ENCODE measurements at regions not wholly inside any gene's neighbourhood (a gene's known extent, or its start where the extent isn't known, plus 50 kb on each side); places are given as distances from the start of the nearest gene placed in this dataset.

- Histone ChIP-seq H3K4ac (ENCODE audit: low read depth, low read length) (peak overlapping the region; percentile 7), H4K8ac (ENCODE audit: low read depth, low read length) (peak overlapping the region; percentile 96), H2AK5ac (ENCODE audit: low read length) (no peak overlapping the region), H3K79me1 (ENCODE audit: low read length) (peaks cover 8% of the 10 kb centered on the region), H2BK5ac (ENCODE audit: low read depth, low read length, poor library complexity) (peak overlapping the region; percentile 90), H3K4me2 (ENCODE audit: low read length) (peak overlapping the region; percentile 73), H3K79me2 (ENCODE audit: control insufficient read depth, insufficient read depth, low read length, poor library complexity) (peaks cover 4% of the 10 kb centered on the region), H3K36me3 (ENCODE audit: control insufficient read depth in 1 of 2, insufficient read depth in 2 of 2, low read length in 2 of 2) (no peaks in the 10 kb centered on the region), H2BK120ac (ENCODE audit: insufficient read depth, low read length, poor library complexity) (peak overlapping the region; percentile 53), H3K23ac (ENCODE audit: low read length) (no peak overlapping the region), H3K9ac (ENCODE audit: low read length) (peak overlapping the region; percentile 83), H3K18ac (ENCODE audit: low read length) (peak overlapping the region; percentile 77), H2BK12ac (ENCODE audit: low read length) (no peak overlapping the region), H3K4me3 (ENCODE audit: low read depth, low read length) (peak overlapping the region; percentile 60), H3K9me3 (ENCODE audit: insufficient read depth, low read depth, low read length) (no peaks in the 10 kb centered on the region), H4K12ac (ENCODE audit: low read depth, low read length) (peak overlapping the region; percentile 80), H3K27me3 (ENCODE audit: insufficient read depth, low read length) (no peaks in the 10 kb centered on the region), H3K4me1 (ENCODE audit: control insufficient read depth in 1 of 2, insufficient read depth in 2 of 2, low read length in 2 of 2) (peaks cover 0 to 2% of the 10 kb centered on the region in 2 experiments), H2AFZ (ENCODE audit: insufficient read depth, low read length, poor library complexity) (peak overlapping the region; percentile 9), H3K14ac (ENCODE audit: low read length) (peak overlapping the region; percentile 85), H4K91ac (ENCODE audit: low read depth, low read length) (peak overlapping the region; percentile 75), H3K27ac (ENCODE audit: low read depth, low read length) (peak overlapping the region; percentile 100)
- DNase-seq: peak; percentile 99
- no CpG with 5 or more reads among the region's 70 CpGs for WGBS (ENCODE audit: extremely low coverage, insufficient coverage, insufficient read length)
These were observed 256.9 kb upstream of the STARD13 start for GRCh38 chr13:33542309-33543088.

DNA sequence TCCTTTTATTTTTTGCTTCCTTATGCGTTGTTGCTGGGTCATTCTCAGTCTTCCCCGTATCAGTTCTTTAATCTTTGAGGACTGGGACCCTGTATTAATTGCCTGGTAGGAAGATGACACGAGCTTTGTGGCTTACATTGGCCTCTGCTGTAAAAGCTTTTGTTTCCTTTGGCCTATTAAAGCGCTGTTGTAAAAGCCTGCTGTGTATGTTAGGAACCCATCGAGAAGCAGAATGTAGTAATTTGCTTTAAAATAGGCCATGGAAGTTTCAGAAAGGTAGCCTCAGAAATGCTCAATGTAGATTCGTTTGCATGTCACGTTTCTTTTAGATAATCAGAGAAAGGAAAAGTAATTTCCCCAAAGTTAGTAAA lies 257.5 kb upstream of the STARD13 start:
- Histone ChIP-seq H2BK120ac (ENCODE audit: insufficient read depth, low read length, poor library complexity) (peak overlapping the region; percentile 84), H3K4me2 (ENCODE audit: low read length) (peak overlapping the region; percentile 73), H2AK5ac (ENCODE audit: low read length) (no peak overlapping the region), H3K4me1 (ENCODE audit: control insufficient read depth in 1 of 2, insufficient read depth in 2 of 2, low read length in 2 of 2) (peaks cover 0 to 2% of the 10 kb centered on the region in 2 experiments), H3K27me3 (ENCODE audit: insufficient read depth, low read length) (no peaks in the 10 kb centered on the region), H3K9ac (ENCODE audit: low read length) (peak overlapping the region; percentile 83), H3K18ac (ENCODE audit: low read length) (no peak overlapping the region), H3K4me3 (ENCODE audit: low read depth, low read length) (no peak overlapping the region), H3K79me1 (ENCODE audit: low read length) (peaks cover 8% of the 10 kb centered on the region), H4K8ac (ENCODE audit: low read depth, low read length) (peak overlapping the region; percentile 92), H3K4ac (ENCODE audit: low read depth, low read length) (no peak overlapping the region), H2AFZ (ENCODE audit: insufficient read depth, low read length, poor library complexity) (no peak overlapping the region), H3K23ac (ENCODE audit: low read length) (no peak overlapping the region), H2BK12ac (ENCODE audit: low read length) (no peak overlapping the region), H2BK5ac (ENCODE audit: low read depth, low read length, poor library complexity) (peak overlapping the region; percentile 90), H3K36me3 (ENCODE audit: control insufficient read depth in 1 of 2, insufficient read depth in 2 of 2, low read length in 2 of 2) (no peaks in the 10 kb centered on the region), H3K9me3 (ENCODE audit: insufficient read depth, low read depth, low read length) (no peaks in the 10 kb centered on the region), H4K91ac (ENCODE audit: low read depth, low read length) (peak overlapping the region; percentile 70), H3K27ac (ENCODE audit: low read depth, low read length) (peak overlapping the region; percentile 100), H3K79me2 (ENCODE audit: control insufficient read depth, insufficient read depth, low read length, poor library complexity) (peaks cover 4% of the 10 kb centered on the region), H3K14ac (ENCODE audit: low read length) (peak overlapping the region; percentile 60), H4K12ac (ENCODE audit: low read depth, low read length) (peak overlapping the region; percentile 59)
- no peak for DNase-seq
- no CpG with 5 or more reads among the region's 7 CpGs for WGBS (ENCODE audit: extremely low coverage, insufficient coverage, insufficient read length)

DNA sequence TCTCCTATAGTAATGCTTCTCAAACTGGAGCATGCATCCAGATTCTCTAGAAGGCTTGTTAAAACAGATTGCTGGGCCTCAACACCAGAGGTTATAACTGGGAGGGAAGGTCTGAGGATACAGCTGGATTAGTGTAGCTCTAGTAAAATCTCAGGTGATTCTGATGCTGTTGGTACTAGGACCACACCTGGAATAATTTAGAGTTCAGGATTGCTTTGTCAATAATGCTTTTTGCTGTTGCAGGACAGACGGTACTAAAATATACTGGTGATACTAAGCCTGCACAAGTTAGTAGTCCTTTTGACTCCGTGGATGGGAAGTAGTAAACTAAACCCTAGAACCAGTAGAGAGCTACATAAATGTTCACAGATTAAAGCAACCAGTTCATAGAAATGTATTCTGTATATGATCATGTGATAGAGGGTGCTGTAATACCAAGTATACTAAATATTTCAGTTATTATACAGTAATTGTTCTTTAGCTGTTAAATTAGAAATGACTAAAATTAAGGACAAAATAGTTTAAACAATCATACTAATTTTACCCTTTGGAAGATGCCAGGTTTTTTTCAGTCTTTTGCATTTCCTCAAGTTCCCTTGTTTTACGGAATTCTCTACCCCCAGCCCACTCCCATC lies 258.2 kb upstream of the STARD13 start:
- H4K91ac ChIP-seq (ENCODE audit: low read depth, low read length): no peak overlapping the region
- H4K12ac ChIP-seq (ENCODE audit: low read depth, low read length): no peak overlapping the region
- no peak overlapping the region for H2BK12ac ChIP-seq (ENCODE audit: low read length)
- H2AK5ac ChIP-seq (ENCODE audit: low read length): no peak overlapping the region
- no peak overlapping the region for H3K18ac ChIP-seq (ENCODE audit: low read length)
- H2BK120ac ChIP-seq (ENCODE audit: insufficient read depth, low read length, poor library complexity): no peak overlapping the region
- no CpG with 5 or more reads among the region's 3 CpGs for WGBS (ENCODE audit: extremely low coverage, insufficient coverage, insufficient read length)
- H3K79me1 ChIP-seq (ENCODE audit: low read length): peaks cover 8% of the 10 kb centered on the region
- no peaks in the 10 kb centered on the region for H3K27me3 ChIP-seq (ENCODE audit: insufficient read depth, low read length)
- peaks cover 0 to 2% of the 10 kb centered on the region in 2 experiments for H3K4me1 ChIP-seq (ENCODE audit: control insufficient read depth in 1 of 2, insufficient read depth in 2 of 2, low read length in 2 of 2)
- no peak overlapping the region for H2AFZ ChIP-seq (ENCODE audit: insufficient read depth, low read length, poor library complexity)
- H3K27ac ChIP-seq (ENCODE audit: low read depth, low read length): peak overlapping the region; percentile 28
- DNase-seq: no peak
- H3K79me2 ChIP-seq (ENCODE audit: control insufficient read depth, insufficient read depth, low read length, poor library complexity): peaks cover 4% of the 10 kb centered on the region
- H2BK5ac ChIP-seq (ENCODE audit: low read depth, low read length, poor library complexity): no peak overlapping the region
- H3K4ac ChIP-seq (ENCODE audit: low read depth, low read length): no peak overlapping the region
- no peaks in the 10 kb centered on the region for H3K9me3 ChIP-seq (ENCODE audit: insufficient read depth, low read depth, low read length)
- no peak overlapping the region for H3K23ac ChIP-seq (ENCODE audit: low read length)
- no peak overlapping the region for H3K9ac ChIP-seq (ENCODE audit: low read length)
- H3K4me3 ChIP-seq (ENCODE audit: low read depth, low read length): no peak overlapping the region
- H4K8ac ChIP-seq (ENCODE audit: low read depth, low read length): no peak overlapping the region
- no peak overlapping the region for H3K14ac ChIP-seq (ENCODE audit: low read length)
- H3K36me3 ChIP-seq (ENCODE audit: control insufficient read depth in 1 of 2, insufficient read depth in 2 of 2, low read length in 2 of 2): no peaks in the 10 kb centered on the region
- H3K4me2 ChIP-seq (ENCODE audit: low read length): peak overlapping the region; percentile 40

- Histone ChIP-seq H3K4me1 (ENCODE audit: control insufficient read depth in 1 of 2, insufficient read depth in 2 of 2, low read length in 2 of 2) (peaks cover 0 to 2% of the 10 kb centered on the region in 2 experiments), H4K91ac (ENCODE audit: low read depth, low read length) (no peak overlapping the region), H3K36me3 (ENCODE audit: control insufficient read depth in 1 of 2, insufficient read depth in 2 of 2, low read length in 2 of 2) (no peaks in the 10 kb centered on the region), H3K4me3 (ENCODE audit: low read depth, low read length) (no peak overlapping the region), H3K79me1 (ENCODE audit: low read length) (peaks cover 8% of the 10 kb centered on the region), H2BK5ac (ENCODE audit: low read depth, low read length, poor library complexity) (no peak overlapping the region), H3K27me3 (ENCODE audit: insufficient read depth, low read length) (no peaks in the 10 kb centered on the region), H4K12ac (ENCODE audit: low read depth, low read length) (no peak overlapping the region), H3K14ac (ENCODE audit: low read length) (no peak overlapping the region), H2AK5ac (ENCODE audit: low read length) (no peak overlapping the region), H3K79me2 (ENCODE audit: control insufficient read depth, insufficient read depth, low read length, poor library complexity) (peaks cover 4% of the 10 kb centered on the region), H2BK12ac (ENCODE audit: low read length) (no peak overlapping the region), H3K27ac (ENCODE audit: low read depth, low read length) (no peak overlapping the region), H3K9me3 (ENCODE audit: insufficient read depth, low read depth, low read length) (no peaks in the 10 kb centered on the region), H3K4ac (ENCODE audit: low read depth, low read length) (no peak overlapping the region), H2BK120ac (ENCODE audit: insufficient read depth, low read length, poor library complexity) (no peak overlapping the region), H2AFZ (ENCODE audit: insufficient read depth, low read length, poor library complexity) (no peak overlapping the region), H3K9ac (ENCODE audit: low read length) (no peak overlapping the region), H3K18ac (ENCODE audit: low read length) (no peak overlapping the region), H3K4me2 (ENCODE audit: low read length) (no peak overlapping the region), H4K8ac (ENCODE audit: low read depth, low read length) (no peak overlapping the region), H3K23ac (ENCODE audit: low read length) (no peak overlapping the region)
- no peak for DNase-seq
- no CpG with 5 or more reads among the region's 3 CpGs for WGBS (ENCODE audit: extremely low coverage, insufficient coverage, insufficient read length)
These were observed 258.8 kb upstream of the STARD13 start for GRCh38 chr13:33544308-33544707.

Data from trophoblast cell (in vitro differentiated cells and primary cell).